ENCODE measurements at regions not wholly inside any gene's neighbourhood (a gene's known extent, or its start where the extent isn't known, plus 50 kb on each side); places are given as distances from the start of the nearest gene placed in this dataset.

DNA sequence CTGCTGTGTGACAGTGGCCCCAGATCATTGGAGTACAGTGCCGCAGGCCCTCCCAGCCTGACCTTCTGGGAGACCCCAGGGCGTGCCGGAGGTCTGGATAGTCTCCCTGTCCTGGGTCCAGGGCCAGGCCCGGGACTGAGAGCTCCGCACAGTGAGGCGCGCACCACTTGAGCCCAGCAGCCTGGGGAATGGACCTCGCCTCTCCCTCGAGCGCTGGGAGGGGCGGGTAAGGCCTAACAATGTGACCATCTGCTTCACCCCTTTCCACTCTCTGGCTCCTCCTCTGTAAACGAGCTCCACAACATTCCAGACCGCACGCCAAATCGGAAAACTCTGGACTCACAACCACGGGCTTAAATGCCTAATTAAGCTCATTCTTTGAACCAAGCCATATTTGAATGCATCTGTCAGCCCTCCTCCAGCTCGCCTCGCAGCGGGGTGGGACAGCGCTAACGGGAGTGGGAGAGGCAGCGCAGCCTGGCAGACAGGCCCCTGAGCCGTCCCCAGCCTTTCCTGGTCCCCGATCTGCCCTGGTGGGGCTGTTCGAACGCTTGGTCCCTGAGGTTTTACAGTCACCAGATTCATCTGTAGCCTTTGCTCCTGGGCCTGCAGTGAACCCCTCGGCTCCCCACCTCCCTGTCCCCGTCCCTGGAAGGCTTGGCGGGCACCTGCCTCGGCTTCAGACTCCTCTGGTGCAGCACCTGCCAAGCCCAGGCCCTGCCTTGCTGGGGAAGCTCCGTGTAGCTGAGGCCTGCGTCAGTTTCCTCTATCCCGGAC lies 120.7 kb upstream of the VSTM2B start:
- TF ChIP-seq TAF1 (IDR thresholded peaks at IDR 0.05; ENCODE audit: low read depth) (no peak), EP300 (conservative IDR thresholded peaks at IDR 0.05; ENCODE audit: poor library complexity, severe bottlenecking) (no peak), REST (IDR thresholded peaks at IDR 0.05; ENCODE audit: borderline replicate concordance) (no peak), CTCF (IDR thresholded peaks at IDR 0.05; ENCODE audit: poor library complexity, severe bottlenecking) (no peak), SMC3 (conservative IDR thresholded peaks at IDR 0.05; ENCODE audit: poor library complexity) (no peak)

Data from neural cell (in vitro differentiated cells).